Esophagus (tissue), 2 donors: ENCODE measurements at regions not wholly inside any gene's neighbourhood (a gene's known extent, or its start where the extent isn't known, plus 50 kb on each side); places are given as distances from the start of the nearest gene placed in this dataset.

Experiments used
- H3K27ac ChIP-seq, 2 donors: one replicate each; pipeline ENCODE4 v1.5.1; 2013; ENCODE audit warnings: low read depth in 2 of 2, mild to moderate bottlenecking in 2 of 2, inconsistent platforms in 1 of 2, low read length in 1 of 2, moderate library complexity in 1 of 2
- H3K27me3 ChIP-seq, 2 donors: one replicate each; pipeline ENCODE4 v1.6.1; 2013; ENCODE audit warnings: low read length in 2 of 2, control low read depth in 1 of 2, mild to moderate bottlenecking in 1 of 2; ENCODE audit not compliant: insufficient read depth in 2 of 2, control insufficient read depth in 1 of 2
- H3K36me3 ChIP-seq, 2 donors: one replicate each; pipeline ENCODE4 v1.6.1; 2013; ENCODE audit warnings: low read length in 1 of 2; ENCODE audit not compliant: control insufficient read depth in 2 of 2, insufficient read depth in 2 of 2
- H3K4me1 ChIP-seq, 2 donors: one replicate each; pipeline ENCODE4 v1.6.1; 2013; ENCODE audit warnings: low read length in 1 of 2; ENCODE audit not compliant: control insufficient read depth in 2 of 2, insufficient read depth in 2 of 2
- H3K4me3 ChIP-seq, 2 donors: one replicate each; pipeline ENCODE4 v1.5.1; 2013; ENCODE audit warnings: low read length in 2 of 2, mild to moderate bottlenecking in 2 of 2, low read depth in 1 of 2, moderate library complexity in 1 of 2
- H3K9me3 ChIP-seq, 2 donors: one replicate each; pipeline ENCODE4 v1.6.1; 2013; ENCODE audit warnings: mild to moderate bottlenecking in 2 of 2, low read depth in 1 of 2, low read length in 1 of 2, moderate library complexity in 1 of 2; ENCODE audit not compliant: control insufficient read depth in 2 of 2, insufficient read depth in 1 of 2
- WGBS, 2 donors: extraction: QIAGEN DNeasy Blood & Tissue Kit; methylation state at CpG; one replicate each; pipeline ENCODE4 v1.1.7; 2013; 5-methylcytosine and 5-hydroxymethylcytosine counted together
- donor health status: healthy with polysubstance abuse.
- donor health status: Bipolar disorder and iron deficiency.

GRCh38 chr12:22851532-22851931 is 226.6 kb downstream of the ETNK1 start:
- Histone ChIP-seq H3K27ac (no peak overlapping the region), H3K4me1 (no peaks in the 10 kb centered on the region), H3K9me3 (no peaks in the 10 kb centered on the region), H3K27me3 (no peaks in the 10 kb centered on the region), H3K36me3 (no peaks in the 10 kb centered on the region), H3K4me3 (no peak overlapping the region)

DNA sequence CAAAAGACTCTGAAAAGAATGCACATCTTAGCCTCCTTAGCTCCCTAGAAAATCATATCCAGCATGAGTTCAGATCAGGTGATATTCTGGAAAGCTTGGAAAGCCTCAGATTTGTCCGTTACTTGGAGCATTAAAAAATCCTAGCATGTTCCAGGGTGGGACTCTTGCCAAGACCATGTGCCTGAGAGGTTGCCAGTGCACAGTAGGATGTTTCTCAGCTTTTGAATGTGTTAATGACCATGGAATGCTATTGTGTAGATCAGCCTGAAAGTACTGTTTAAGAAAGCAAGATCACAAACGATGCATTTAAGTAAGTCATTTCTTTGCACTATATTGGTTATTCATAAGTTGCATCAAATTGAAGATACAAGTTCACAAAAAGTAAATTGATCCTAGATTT is 230.5 kb downstream of the ETNK1 start:
- no peaks in the 10 kb centered on the region for H3K27me3 ChIP-seq
- no peaks in the 10 kb centered on the region for H3K36me3 ChIP-seq
- 55 to 58% methylated on average over 2 of the region's 2 CpGs for WGBS, 2 donors
- no peak overlapping the region for H3K27ac ChIP-seq
- H3K4me1 ChIP-seq = no peaks in the 10 kb centered on the region
- H3K9me3 ChIP-seq = no peaks in the 10 kb centered on the region
- no peak overlapping the region for H3K4me3 ChIP-seq

DNA sequence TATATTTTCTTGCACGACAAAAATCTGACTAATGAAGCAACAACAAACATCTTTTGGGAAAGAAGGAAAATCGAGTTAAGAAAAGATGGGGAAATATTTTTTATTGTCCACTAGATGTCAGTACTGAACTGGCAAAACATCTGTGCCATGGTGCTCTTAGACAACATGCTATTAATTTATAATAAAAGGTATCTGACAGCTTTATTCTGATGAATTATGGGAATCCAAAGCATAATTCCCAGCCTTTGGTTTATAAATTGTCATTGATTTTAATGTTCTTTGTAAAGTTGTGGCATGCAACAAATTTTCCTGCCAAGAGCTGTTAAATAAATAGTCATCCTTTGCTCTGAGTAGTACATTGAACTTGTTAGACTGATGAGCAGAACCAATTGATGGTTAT is 231.2 kb downstream of the ETNK1 start:
- 0 to 1% methylated on average over 2 of the region's 2 CpGs for WGBS, 2 donors
- Histone ChIP-seq H3K36me3 (no peaks in the 10 kb centered on the region), H3K27me3 (no peaks in the 10 kb centered on the region), H3K4me3 (no peak overlapping the region), H3K4me1 (no peaks in the 10 kb centered on the region), H3K9me3 (no peaks in the 10 kb centered on the region), H3K27ac (no peak overlapping the region)

GRCh38 chr12:22858849-22859570 is 234.0 kb downstream of the ETNK1 start:
- Histone ChIP-seq H3K9me3 (no peaks in the 10 kb centered on the region), H3K4me1 (no peaks in the 10 kb centered on the region), H3K36me3 (no peaks in the 10 kb centered on the region), H3K4me3 (no peak overlapping the region), H3K27ac (no peak overlapping the region), H3K27me3 (no peaks in the 10 kb centered on the region)
- 57 to 63% methylated on average over 9 of the region's 9 CpGs for WGBS, 2 donors

DNA sequence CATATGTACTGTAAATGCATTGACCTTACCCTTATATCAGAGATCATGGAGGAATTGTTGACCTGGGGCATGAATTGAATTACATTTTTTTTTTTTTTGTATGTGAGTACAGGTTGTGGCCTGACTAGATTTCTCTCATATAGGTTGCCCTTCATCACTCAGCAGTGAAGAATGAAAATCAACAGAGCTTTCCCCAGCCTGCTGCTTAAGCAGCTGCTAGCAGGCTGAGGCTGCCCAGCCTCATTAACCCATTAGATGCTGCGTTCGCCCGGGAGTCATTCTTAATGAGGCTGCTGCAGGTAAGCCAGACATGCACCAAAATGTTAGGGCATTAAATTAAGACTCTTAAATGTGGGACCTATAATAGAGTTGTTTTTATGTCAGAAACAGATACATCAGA is 236.0 kb downstream of the ETNK1 start:
- no peak overlapping the region for H3K27ac ChIP-seq
- no peaks in the 10 kb centered on the region for H3K9me3 ChIP-seq
- H3K27me3 ChIP-seq = no peaks in the 10 kb centered on the region
- no peaks in the 10 kb centered on the region for H3K36me3 ChIP-seq
- no peaks in the 10 kb centered on the region for H3K4me1 ChIP-seq
- no peak overlapping the region for H3K4me3 ChIP-seq
- 45 to 56% methylated on average over 3 of the region's 3 CpGs for WGBS, 2 donors

DNA sequence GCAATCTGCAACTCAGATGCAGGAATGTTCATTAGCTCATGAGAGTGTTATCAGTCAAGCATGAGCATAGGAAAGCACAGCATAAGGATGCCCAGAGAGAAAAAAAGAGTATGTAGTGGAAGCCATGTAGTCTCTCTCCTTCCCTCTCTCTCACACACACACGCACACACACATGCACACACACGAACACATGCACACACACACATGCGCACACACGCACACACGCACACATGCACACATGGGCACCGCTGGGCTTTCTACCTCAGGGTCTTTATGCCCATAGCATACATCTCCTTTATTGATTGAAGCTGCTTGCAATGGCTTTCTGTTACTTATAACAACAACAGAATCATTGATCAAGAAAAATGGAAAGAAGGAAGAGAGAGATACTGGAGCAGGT is 240.9 kb downstream of the ETNK1 start:
- Histone ChIP-seq H3K9me3 (no peaks in the 10 kb centered on the region), H3K4me3 (no peak overlapping the region), H3K27ac (no peak overlapping the region), H3K27me3 (no peaks in the 10 kb centered on the region), H3K36me3 (no peaks in the 10 kb centered on the region), H3K4me1 (no peaks in the 10 kb centered on the region)
- 95 to 96% methylated on average over 6 of the region's 6 CpGs for WGBS, 2 donors

GRCh38 chr12:22866406-22866805 is 241.4 kb downstream of the ETNK1 start:
- WGBS, 2 donors = 41 to 59% methylated on average over 1 of the region's 1 CpG
- Histone ChIP-seq H3K4me1 (no peaks in the 10 kb centered on the region), H3K36me3 (no peaks in the 10 kb centered on the region), H3K4me3 (no peak overlapping the region), H3K9me3 (no peaks in the 10 kb centered on the region), H3K27me3 (no peaks in the 10 kb centered on the region), H3K27ac (no peak overlapping the region)

DNA sequence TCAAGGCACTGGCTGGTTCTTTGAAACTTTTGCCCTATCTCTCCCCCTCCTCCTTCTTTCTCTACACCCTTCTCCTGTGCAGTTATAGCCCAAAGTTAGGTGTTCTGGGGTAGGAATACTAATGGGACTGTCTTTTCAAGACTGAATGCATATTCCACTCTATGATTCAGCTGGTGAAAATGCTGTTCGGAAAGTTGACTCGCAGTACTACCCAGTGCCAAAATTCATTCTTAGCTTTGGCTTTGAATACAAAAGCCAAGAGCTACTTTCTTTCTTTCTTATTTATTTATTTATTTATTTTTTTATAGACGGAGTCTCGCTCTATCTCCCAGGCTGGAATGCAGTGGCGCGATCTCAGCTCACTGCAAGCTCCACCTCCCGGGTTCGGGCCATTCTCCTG is 249.2 kb downstream of the ETNK1 start:
- H3K9me3 ChIP-seq = peaks cover 0 to 3% of the 10 kb centered on the region in 2 donors
- no peak overlapping the region for H3K4me3 ChIP-seq
- no peak overlapping the region for H3K27ac ChIP-seq
- H3K4me1 ChIP-seq = no peaks in the 10 kb centered on the region
- WGBS, 2 donors = 92 to 95% methylated on average over 8 of the region's 8 CpGs
- no peaks in the 10 kb centered on the region for H3K36me3 ChIP-seq
- H3K27me3 ChIP-seq = no peaks in the 10 kb centered on the region

DNA sequence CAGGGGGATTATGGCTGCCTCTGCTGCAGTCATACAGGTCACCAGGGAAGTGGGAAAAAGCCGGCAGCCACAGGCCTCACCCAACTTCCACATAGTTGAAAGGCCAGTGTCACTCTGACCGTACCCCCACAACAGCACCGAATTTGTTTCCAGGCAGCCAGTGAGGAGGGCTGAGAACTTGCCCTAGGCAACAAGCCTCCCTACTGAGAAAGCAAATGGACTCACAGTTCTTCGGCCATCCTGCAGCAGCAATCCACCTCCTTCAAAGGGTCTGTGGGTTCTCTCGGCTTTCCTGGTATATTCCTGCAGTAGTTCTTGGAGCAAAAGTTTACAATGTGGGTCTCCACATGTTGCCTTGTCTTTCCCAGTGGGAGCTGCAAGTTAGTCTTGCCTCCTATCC is 251.3 kb downstream of the ETNK1 start:
- Histone ChIP-seq H3K4me1 (no peaks in the 10 kb centered on the region), H3K36me3 (no peaks in the 10 kb centered on the region), H3K4me3 (no peak overlapping the region), H3K9me3 (peaks cover 0 to 3% of the 10 kb centered on the region in 2 donors), H3K27ac (no peak overlapping the region), H3K27me3 (no peaks in the 10 kb centered on the region)
- WGBS, 2 donors = 82 to 87% methylated on average over 5 of the region's 5 CpGs

DNA sequence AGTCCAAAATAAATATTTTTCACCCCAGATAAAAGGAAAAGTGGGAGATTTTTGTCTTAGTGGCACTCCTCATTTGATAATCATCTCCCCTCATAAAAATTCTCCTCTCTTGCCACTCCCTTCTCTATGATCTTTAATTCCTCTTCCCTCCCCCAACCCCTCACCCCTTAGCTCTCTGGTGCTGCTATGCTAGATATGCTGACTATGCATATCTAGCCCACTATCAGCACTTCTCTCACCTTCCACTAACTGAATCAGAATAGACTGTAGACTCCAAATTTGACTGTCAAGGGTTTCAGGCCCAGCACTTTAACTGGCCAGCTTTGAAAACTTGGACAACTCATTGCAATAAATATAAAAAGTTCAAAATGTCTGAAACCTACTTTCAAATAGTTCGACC is 254.2 kb downstream of the ETNK1 start:
- no peaks in the 10 kb centered on the region for H3K4me1 ChIP-seq
- H3K36me3 ChIP-seq = no peaks in the 10 kb centered on the region
- H3K9me3 ChIP-seq = peaks cover 0 to 3% of the 10 kb centered on the region in 2 donors
- no peaks in the 10 kb centered on the region for H3K27me3 ChIP-seq
- no peak overlapping the region for H3K4me3 ChIP-seq
- WGBS, 2 donors = 64 to 85% methylated on average over 1 of the region's 1 CpG
- H3K27ac ChIP-seq = no peak overlapping the region
